ENCODE measurements at regions not wholly inside any gene's neighbourhood (a gene's known extent, or its start where the extent isn't known, plus 50 kb on each side); places are given as distances from the start of the nearest gene placed in this dataset.

GRCh38 chr13:21228738-21229137, 52.3 kb downstream of the MRPL57 start:
- no peak for TF ChIP-seq CTCF (IDR thresholded peaks at IDR 0.05; ENCODE audit: unreplicated experiment)
- no peak for DNase-seq (ENCODE audit: low spot score, unreplicated experiment)
- no peak overlapping the region for H3K4me3 Mint-ChIP-seq (ENCODE audit: low read depth)
- no peaks in the 10 kb centered on the region for H3K27me3 Mint-ChIP-seq
- H3K27ac Mint-ChIP-seq: no peak overlapping the region
- no peaks in the 10 kb centered on the region for H3K9me3 Mint-ChIP-seq (ENCODE audit: low read depth)
- no peaks in the 10 kb centered on the region for H3K4me1 Mint-ChIP-seq (ENCODE audit: low read depth)
- no peaks in the 10 kb centered on the region for H3K36me3 Mint-ChIP-seq (ENCODE audit: insufficient read depth)

DNA sequence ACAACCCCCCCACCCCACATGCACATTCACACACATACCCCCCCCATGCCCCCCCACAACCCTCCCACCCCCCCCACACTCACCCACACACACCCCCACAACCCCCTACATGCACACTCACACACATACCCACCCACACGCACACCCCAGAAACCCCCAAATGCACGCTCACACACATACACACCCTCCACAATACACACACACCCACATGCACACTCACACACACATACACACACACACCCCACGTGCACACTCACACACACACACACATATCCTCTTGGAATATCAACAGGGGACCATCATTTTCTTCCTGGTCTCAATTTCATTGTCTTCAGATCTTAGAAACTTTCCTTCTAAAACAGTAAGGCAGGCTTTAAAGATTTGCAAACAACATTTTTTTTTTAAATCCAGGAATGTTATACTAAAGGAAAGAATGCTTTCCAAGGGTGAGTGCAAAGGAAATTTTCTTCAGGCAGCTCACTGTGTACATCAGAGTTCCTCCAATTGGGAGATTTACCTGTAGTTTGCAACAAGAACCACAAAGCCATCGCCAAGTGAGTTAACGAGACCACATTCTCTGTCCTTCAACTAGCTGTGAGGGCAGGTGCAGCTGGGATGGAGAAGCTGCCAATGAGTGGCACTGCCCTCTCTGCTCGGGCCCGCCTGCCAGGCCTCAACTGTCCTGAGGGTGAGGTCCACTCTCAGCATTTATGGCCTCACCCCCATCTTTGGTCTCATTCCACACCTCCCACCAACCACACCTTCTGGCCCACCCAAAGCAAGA, 53.0 kb downstream of the MRPL57 start:
- Mint-ChIP-seq H3K27ac (no peak overlapping the region), H3K4me1 (ENCODE audit: low read depth) (no peaks in the 10 kb centered on the region)

DNA sequence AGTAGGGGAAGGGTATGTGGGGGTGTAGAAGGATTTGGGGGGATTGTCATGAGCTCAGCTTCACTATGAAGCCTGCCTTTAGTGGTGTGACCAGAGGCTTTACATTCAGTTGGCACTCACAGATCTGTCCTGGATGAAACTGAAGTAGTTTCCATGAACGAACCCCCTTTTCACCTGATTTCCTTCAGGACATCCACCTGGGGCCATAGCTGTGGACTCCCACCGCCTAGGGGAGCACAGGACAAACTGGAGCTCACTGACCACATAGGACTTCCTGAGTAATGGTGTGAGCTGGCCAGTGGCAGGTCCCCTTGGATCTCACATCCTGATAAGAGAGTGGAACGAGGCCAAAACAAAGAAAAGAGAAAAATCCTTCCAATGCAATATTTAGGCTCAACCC, 54.1 kb downstream of the MRPL57 start:
- Mint-ChIP-seq H3K27me3 (no peaks in the 10 kb centered on the region), H3K27ac (no peak overlapping the region), H3K9me3 (ENCODE audit: low read depth) (no peaks in the 10 kb centered on the region), H3K4me1 (ENCODE audit: low read depth) (no peaks in the 10 kb centered on the region), H3K4me3 (ENCODE audit: low read depth) (no peak overlapping the region), H3K36me3 (ENCODE audit: insufficient read depth) (no peaks in the 10 kb centered on the region)
- no peak for DNase-seq (ENCODE audit: low spot score, unreplicated experiment)
- no peak for TF ChIP-seq CTCF (IDR thresholded peaks at IDR 0.05; ENCODE audit: unreplicated experiment)

More for the DNA sequence above, 53.0 kb downstream of the MRPL57 start:
- TF ChIP-seq CTCF (IDR thresholded peaks at IDR 0.05; ENCODE audit: unreplicated experiment): no peak
- H3K27me3 Mint-ChIP-seq: no peaks in the 10 kb centered on the region
- H3K36me3 Mint-ChIP-seq (ENCODE audit: insufficient read depth): no peaks in the 10 kb centered on the region
- H3K4me3 Mint-ChIP-seq (ENCODE audit: low read depth): no peak overlapping the region
- no peaks in the 10 kb centered on the region for H3K9me3 Mint-ChIP-seq (ENCODE audit: low read depth)
- no peak for DNase-seq (ENCODE audit: low spot score, unreplicated experiment)

DNA sequence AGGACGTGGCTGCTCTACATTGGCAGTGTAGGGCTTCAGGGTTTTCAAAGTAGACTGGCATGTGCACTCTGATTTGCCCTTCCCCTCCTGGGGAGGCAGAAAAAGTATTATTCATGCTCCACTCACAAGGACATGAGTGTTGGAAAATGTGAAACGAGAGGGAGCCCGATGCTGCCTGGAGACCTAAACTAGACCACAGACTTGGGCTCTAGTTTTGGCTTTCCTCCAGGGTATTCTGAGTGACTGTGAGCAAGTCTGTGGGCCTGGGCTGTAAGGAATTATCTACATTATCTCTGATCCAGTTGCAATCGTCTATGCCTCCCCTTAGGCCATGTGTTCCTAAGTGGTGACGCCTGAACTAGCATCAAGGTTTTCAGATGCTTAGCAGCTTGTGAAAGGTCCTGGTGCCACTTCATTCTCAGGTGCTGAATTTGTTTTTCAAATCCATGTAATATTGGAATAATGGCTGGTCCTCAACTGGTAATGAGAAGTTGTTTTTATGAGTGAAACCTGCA, 55.0 kb downstream of the MRPL57 start:
- no peak for TF ChIP-seq CTCF (IDR thresholded peaks at IDR 0.05; ENCODE audit: unreplicated experiment)
- no peak for DNase-seq (ENCODE audit: low spot score, unreplicated experiment)
- no peak overlapping the region for H3K27ac Mint-ChIP-seq
- no peak overlapping the region for H3K4me3 Mint-ChIP-seq (ENCODE audit: low read depth)
- H3K36me3 Mint-ChIP-seq (ENCODE audit: insufficient read depth): no peaks in the 10 kb centered on the region
- H3K27me3 Mint-ChIP-seq: no peaks in the 10 kb centered on the region
- no peaks in the 10 kb centered on the region for H3K4me1 Mint-ChIP-seq (ENCODE audit: low read depth)
- no peaks in the 10 kb centered on the region for H3K9me3 Mint-ChIP-seq (ENCODE audit: low read depth)

- Mint-ChIP-seq H3K4me3 (ENCODE audit: low read depth) (no peak overlapping the region), H3K4me1 (ENCODE audit: low read depth) (no peaks in the 10 kb centered on the region), H3K36me3 (ENCODE audit: insufficient read depth) (no peaks in the 10 kb centered on the region), H3K27ac (no peak overlapping the region), H3K27me3 (no peaks in the 10 kb centered on the region), H3K9me3 (ENCODE audit: low read depth) (no peaks in the 10 kb centered on the region)
- TF ChIP-seq CTCF (IDR thresholded peaks at IDR 0.05; ENCODE audit: unreplicated experiment): no peak
- no peak for DNase-seq (ENCODE audit: low spot score, unreplicated experiment)
Observed at GRCh38 chr13:21232196-21232595, 55.7 kb downstream of the MRPL57 start.
